ENCODE measurements at regions not wholly inside any gene's neighbourhood (a gene's known extent, or its start where the extent isn't known, plus 50 kb on each side); places are given as distances from the start of the nearest gene placed in this dataset.

- H3K27me3 ChIP-seq: no peaks in the 10 kb centered on the region
- no peaks in the 10 kb centered on the region for H3K36me3 ChIP-seq
- no peak overlapping the region for H3K4me3 ChIP-seq
- no peak for TF ChIP-seq CTCF (IDR thresholded peaks at IDR 0.05)
- no peaks in the 10 kb centered on the region for H3K4me1 ChIP-seq
- intact Hi-C loops (cut with DNase I): no loop called here
- no peak for DNase-seq (ENCODE audit: low spot score in 2 of 2)
- H3K27ac ChIP-seq: no peak overlapping the region
- H3K9me3 ChIP-seq: no peaks in the 10 kb centered on the region
Measured at GRCh38 chr15:29433050-29433318, 163.4 kb upstream of the NSMCE3 start.

- intact Hi-C loops (cut with DNase I): no loop called here
Measured at GRCh38 chr15:29432191-29433049, 162.8 kb upstream of the NSMCE3 start.

GRCh38 chr15:29430831-29431230 is 161.2 kb upstream of the NSMCE3 start:
- H3K27ac ChIP-seq: no peak overlapping the region
- H3K9me3 ChIP-seq: no peaks in the 10 kb centered on the region
- no peak for TF ChIP-seq CTCF (IDR thresholded peaks at IDR 0.05)
- H3K27me3 ChIP-seq: no peaks in the 10 kb centered on the region
- H3K36me3 ChIP-seq: no peaks in the 10 kb centered on the region
- no peaks in the 10 kb centered on the region for H3K4me1 ChIP-seq
- intact Hi-C loops (cut with DNase I): no loop called here
- DNase-seq (ENCODE audit: low spot score in 2 of 2): no peak
- no peak overlapping the region for H3K4me3 ChIP-seq

More at GRCh38 chr15:29432191-29433049, 162.8 kb upstream of the NSMCE3 start:
- Histone ChIP-seq H3K27me3 (no peaks in the 10 kb centered on the region), H3K36me3 (no peaks in the 10 kb centered on the region), H3K4me3 (no peak overlapping the region), H3K4me1 (no peaks in the 10 kb centered on the region), H3K9me3 (no peaks in the 10 kb centered on the region), H3K27ac (no peak overlapping the region)
- DNase-seq (ENCODE audit: low spot score in 2 of 2): no peak
- TF ChIP-seq CTCF (IDR thresholded peaks at IDR 0.05): no peak

- TF ChIP-seq CTCF (IDR thresholded peaks at IDR 0.05): no peak
- intact Hi-C loops (cut with DNase I): no loop called here
- H3K4me1 ChIP-seq: no peaks in the 10 kb centered on the region
- no peak for DNase-seq (ENCODE audit: low spot score in 2 of 2)
- H3K27me3 ChIP-seq: no peaks in the 10 kb centered on the region
- H3K4me3 ChIP-seq: no peak overlapping the region
- H3K27ac ChIP-seq: no peak overlapping the region
- H3K9me3 ChIP-seq: no peaks in the 10 kb centered on the region
- H3K36me3 ChIP-seq: no peaks in the 10 kb centered on the region
Measured at GRCh38 chr15:29430124-29430523, 160.5 kb upstream of the NSMCE3 start.

- H3K27me3 ChIP-seq: no peaks in the 10 kb centered on the region
- intact Hi-C loops (cut with DNase I): no loop called here
- H3K4me3 ChIP-seq: no peak overlapping the region
- DNase-seq (ENCODE audit: low spot score in 2 of 2): no peak
- TF ChIP-seq CTCF (IDR thresholded peaks at IDR 0.05): no peak
- no peak overlapping the region for H3K27ac ChIP-seq
- H3K4me1 ChIP-seq: no peaks in the 10 kb centered on the region
- H3K9me3 ChIP-seq: no peaks in the 10 kb centered on the region
- no peaks in the 10 kb centered on the region for H3K36me3 ChIP-seq
Measured at GRCh38 chr15:29429584-29429983, 160.0 kb upstream of the NSMCE3 start.
